D721Med (cell line): ENCODE measurements at regions not wholly inside any gene's neighbourhood (a gene's known extent, or its start where the extent isn't known, plus 50 kb on each side); places are given as distances from the start of the nearest gene placed in this dataset.

Source experiments
- DNase-seq: peaks from one replicate; pipeline ENCODE4 v3.0.0; 2011; ENCODE audit warnings: low spot score; ENCODE audit not compliant: insufficient read length
- FAIRE-seq: peaks from 2 replicates; lab custom pipeline; 2011; peaks lifted over from hg19 to GRCh38; lab: Jason Lieb, UNC
- TF ChIP-seq, protein P1 (sequence below): IDR thresholded peaks from 2 replicates; pipeline ENCODE4 v1.5.1; 2012; ENCODE audit warnings: mild to moderate bottlenecking, control low read depth; ENCODE audit not compliant: insufficient read depth; ENCODE audit errors: missing control alignments

DNA sequence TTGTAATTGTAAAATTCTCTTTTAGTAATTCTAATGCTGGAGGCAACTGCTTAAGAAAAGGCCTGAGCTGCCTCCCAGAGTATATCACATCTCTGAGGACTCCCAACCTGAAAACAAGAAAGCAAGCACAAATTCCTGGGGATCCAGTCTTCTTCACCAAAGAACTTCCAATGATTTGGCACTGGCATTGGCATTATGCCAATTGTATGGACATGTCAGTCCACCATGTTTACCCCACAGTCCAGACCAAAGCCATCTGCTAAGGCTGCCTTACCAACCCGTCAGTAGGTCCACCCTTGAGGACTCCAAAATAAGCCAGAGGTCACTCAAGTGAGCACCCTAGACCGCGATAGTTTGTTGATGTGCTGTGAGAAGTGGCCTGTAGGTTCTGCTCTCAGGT is 263.1 kb downstream of the RND3 start:
- no peak for FAIRE-seq
- TF ChIP-seq, protein P1, sequence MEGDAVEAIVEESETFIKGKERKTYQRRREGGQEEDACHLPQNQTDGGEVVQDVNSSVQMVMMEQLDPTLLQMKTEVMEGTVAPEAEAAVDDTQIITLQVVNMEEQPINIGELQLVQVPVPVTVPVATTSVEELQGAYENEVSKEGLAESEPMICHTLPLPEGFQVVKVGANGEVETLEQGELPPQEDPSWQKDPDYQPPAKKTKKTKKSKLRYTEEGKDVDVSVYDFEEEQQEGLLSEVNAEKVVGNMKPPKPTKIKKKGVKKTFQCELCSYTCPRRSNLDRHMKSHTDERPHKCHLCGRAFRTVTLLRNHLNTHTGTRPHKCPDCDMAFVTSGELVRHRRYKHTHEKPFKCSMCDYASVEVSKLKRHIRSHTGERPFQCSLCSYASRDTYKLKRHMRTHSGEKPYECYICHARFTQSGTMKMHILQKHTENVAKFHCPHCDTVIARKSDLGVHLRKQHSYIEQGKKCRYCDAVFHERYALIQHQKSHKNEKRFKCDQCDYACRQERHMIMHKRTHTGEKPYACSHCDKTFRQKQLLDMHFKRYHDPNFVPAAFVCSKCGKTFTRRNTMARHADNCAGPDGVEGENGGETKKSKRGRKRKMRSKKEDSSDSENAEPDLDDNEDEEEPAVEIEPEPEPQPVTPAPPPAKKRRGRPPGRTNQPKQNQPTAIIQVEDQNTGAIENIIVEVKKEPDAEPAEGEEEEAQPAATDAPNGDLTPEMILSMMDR = no peak
- DNase-seq = no peak

DNA sequence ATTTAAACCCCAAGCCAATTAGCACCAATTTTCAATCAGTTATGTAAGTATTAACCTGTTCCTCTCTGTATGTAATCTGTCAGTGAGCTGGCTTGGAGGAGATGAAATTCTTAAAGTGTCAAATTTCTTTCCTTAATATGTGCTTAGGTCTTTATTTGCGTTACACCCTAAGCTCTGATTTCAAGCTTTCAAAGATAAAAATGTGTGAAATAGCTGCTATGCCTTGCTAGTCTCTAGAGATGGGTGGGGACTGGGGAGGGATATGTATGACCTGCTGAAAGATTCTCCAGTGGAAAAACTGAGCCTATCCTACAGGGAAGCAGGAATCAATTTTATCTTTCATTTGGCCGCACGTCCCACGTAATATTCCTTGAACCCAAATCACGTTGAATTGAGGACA is 264.5 kb downstream of the RND3 start:
- TF ChIP-seq, protein P1 = no peak
- no peak for DNase-seq
- no peak for FAIRE-seq

DNA sequence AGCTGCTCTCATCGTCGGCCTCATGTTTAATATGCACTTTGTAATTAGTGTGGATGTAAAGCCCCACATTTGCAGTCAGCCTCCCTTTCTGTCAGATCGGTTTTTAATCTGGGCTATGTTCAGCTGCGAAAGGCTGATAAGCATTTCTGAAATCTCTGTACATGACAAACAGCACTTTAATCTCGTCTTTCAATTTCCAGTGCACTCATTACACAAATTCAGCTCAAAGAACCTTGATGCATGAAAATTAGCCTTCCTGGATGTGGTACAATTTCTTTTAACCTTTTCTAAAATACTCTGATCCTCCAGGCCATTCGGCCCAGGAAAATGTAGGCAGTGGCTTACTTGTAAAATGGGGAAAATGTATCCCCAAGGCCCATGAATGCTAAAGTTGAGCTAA is 265.1 kb downstream of the RND3 start:
- TF ChIP-seq, protein P1 = no peak
- FAIRE-seq = no peak
- DNase-seq = no peak

DNA sequence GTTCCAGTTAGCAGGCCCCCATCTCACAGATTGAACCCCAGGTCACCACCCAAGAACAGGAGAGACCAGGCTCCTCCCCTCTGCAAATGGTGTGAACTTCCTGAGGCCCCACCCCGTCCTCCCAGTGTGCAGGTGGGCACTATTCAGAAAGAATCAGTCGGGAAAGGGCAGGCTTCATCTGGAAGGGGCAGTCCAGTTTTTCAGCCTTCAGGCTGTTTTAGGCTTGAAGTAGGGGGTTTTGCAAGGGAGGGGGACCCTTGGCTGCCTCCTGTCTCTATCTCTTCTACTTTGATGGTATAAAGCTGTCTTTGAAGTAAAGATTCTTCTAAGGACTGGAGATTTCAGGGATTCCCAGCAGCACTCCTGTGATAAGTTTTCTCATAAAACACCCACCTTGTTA is 267.6 kb downstream of the RND3 start:
- no peak for FAIRE-seq
- no peak for DNase-seq
- TF ChIP-seq, protein P1 = no peak

DNA sequence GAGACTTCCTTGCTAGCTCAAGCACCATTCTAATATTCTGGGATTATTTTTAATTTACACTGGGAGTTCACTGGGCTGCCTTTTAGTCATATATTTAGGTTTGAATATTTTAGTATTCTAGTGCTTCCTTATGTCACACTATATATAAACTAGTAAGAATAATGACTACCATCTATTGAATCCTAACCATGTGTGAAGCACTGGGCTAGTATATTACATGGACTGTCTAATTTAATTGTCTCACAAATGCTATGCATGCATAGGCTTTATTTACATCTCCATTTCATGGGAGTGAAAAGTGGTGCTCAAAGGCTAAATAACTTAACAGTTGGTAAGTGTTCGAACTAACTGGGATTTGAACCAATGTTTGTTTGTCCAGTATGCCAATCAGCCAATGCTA is 272.4 kb downstream of the RND3 start:
- FAIRE-seq = no peak
- no peak for DNase-seq
- TF ChIP-seq, protein P1 = no peak

DNA sequence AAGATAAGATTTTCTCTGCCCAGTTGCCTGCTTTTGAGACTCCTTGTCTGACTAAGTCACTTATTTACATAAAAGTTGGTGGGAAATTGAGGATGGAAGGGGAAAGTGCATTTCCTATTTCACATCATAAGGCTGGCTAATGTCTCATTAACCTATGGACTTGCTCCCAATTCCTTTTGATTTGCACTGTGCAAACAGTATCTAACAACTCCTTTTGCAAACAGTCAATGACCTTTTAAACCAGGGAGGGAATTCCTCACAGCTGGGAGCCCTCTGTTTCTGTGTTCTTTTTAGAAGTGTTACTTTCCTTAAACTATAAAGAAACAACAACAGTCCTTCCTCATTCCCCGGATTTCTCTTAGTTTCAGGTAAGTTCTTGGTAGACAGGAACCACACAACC is 272.8 kb downstream of the RND3 start:
- TF ChIP-seq, protein P1 = no peak
- FAIRE-seq (no peak), DNase-seq (no peak)

DNA sequence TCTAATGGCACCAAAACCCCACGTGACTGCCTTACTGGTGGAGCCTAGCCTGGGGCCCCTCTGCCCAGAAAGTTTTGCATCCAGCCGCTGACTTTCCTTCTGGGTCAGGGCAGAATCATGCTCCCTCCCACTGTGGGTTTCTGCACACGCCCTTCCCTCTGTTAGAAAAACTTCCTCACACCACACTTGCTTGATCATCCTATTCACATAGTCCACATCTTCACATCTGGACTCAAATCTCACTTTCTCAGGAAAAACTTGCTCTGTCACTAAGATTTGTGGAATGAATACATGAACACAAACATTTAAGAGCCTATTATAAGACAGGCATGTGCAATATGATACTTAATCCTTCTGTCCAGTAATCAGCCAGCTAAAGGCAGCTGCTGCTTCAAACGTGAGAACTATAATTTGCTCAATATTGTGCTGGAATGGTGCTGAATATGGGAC is 274.7 kb downstream of the RND3 start:
- TF ChIP-seq, protein P1 = no peak
- FAIRE-seq = no peak
- no peak for DNase-seq
